ENCODE measurements at regions not wholly inside any gene's neighbourhood (a gene's known extent, or its start where the extent isn't known, plus 50 kb on each side); places are given as distances from the start of the nearest gene placed in this dataset.

- no peak for TF ChIP-seq CTCF (IDR thresholded peaks at IDR 0.05)
- TF ChIP-seq POLR2A (IDR thresholded peaks at IDR 0.05): no peak
- TF ChIP-seq POLR2AphosphoS5 (IDR thresholded peaks at IDR 0.05): no peak
- no peak for TF ChIP-seq EP300 (IDR thresholded peaks at IDR 0.05; ENCODE audit: low read depth)
Measured at GRCh38 chr4:96240041-96240440, 400.1 kb downstream of the PDHA2 start.

Data from transverse colon (tissue), 4 donors.